Liver (tissue), 3 donors: ENCODE measurements at regions not wholly inside any gene's neighbourhood (a gene's known extent, or its start where the extent isn't known, plus 50 kb on each side); places are given as distances from the start of the nearest gene placed in this dataset.

ENCODE experiments used
- EGR1 ChIP-seq, 2 donors: IDR thresholded peaks; 2 replicates each; pipeline ENCODE4 v1.6.1; 2016 to 2018; ENCODE audit warnings: antibody characterized with exemption in 2 of 2, low read depth in 2 of 2
- GABPA ChIP-seq, 2 donors: IDR thresholded peaks in 1 of 2; conservative IDR thresholded peaks in 1 of 2; 2 replicates each; pipeline ENCODE4 v1.6.1; 2016; ENCODE audit warnings: antibody characterized with exemption in 2 of 2, mild to moderate bottlenecking in 1 of 2, moderate library complexity in 1 of 2
- HNF4A ChIP-seq, 2 donors: conservative IDR thresholded peaks; 2 replicates each; pipeline ENCODE4 v1.6.1; 2016; ENCODE audit warnings: antibody characterized with exemption in 2 of 2, mild to moderate bottlenecking in 2 of 2
- RAD21 ChIP-seq, 2 donors: IDR thresholded peaks; 2 replicates each; pipeline ENCODE4 v1.6.1; 2016; ENCODE audit warnings: antibody characterized with exemption in 2 of 2, mild to moderate bottlenecking in 2 of 2
- TAF1 ChIP-seq: conservative IDR thresholded peaks from 2 replicates; pipeline ENCODE4 v1.6.1; 2016; ENCODE audit warnings: antibody characterized with exemption, mild to moderate bottlenecking
- YY1 ChIP-seq: IDR thresholded peaks from 2 replicates; pipeline ENCODE4 v1.6.1; 2016; ENCODE audit warnings: antibody characterized with exemption, mild to moderate bottlenecking
- TF ChIP-seq, protein P1 (sequence below): fragments of 150-350 bp; IDR thresholded peaks from 2 replicates; pipeline ENCODE4 v1.5.1; 2017; ENCODE audit warnings: improper control_type of control experiment, low read depth, low read length; ENCODE audit not compliant: missing input control
- TF ChIP-seq, protein P2 (sequence below): IDR thresholded peaks from 2 replicates; pipeline ENCODE4 v1.6.1; 2016; ENCODE audit warnings: antibody characterized with exemption, mild to moderate bottlenecking
- TF ChIP-seq, protein P3 (sequence below): IDR thresholded peaks from 2 replicates; pipeline ENCODE4 v1.6.1; 2016; ENCODE audit warnings: antibody characterized with exemption
- TF ChIP-seq, protein P4 (sequence below): IDR thresholded peaks from 2 replicates; pipeline ENCODE4 v1.6.1; 2016; ENCODE audit warnings: antibody characterized with exemption
- TF ChIP-seq, protein P5 (sequence below): IDR thresholded peaks from 2 replicates; pipeline ENCODE4 v1.6.1; 2016; ENCODE audit warnings: antibody characterized with exemption
- donor health status: healthy.
- donor health status: healthy.

DNA sequence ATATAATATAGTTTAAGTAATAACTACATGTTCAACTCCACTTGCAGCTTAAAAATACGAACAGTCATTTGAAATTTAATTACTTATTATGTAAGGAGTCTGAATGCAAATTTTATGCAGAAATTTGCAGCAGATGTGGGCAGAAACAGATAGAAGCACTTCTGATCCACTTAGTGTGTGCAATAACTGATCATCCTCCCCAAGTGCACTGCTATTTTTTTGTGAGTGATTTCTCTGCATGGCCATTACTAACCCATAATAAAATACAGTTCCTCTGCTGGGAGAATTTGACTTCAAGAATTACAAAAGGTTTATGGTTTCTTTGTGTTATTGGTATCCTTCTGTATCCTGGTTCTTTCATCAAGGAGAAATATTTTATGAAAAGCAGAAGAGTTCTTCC, 611.5 kb upstream of the RGS18 start:
- TF ChIP-seq, protein P1, sequence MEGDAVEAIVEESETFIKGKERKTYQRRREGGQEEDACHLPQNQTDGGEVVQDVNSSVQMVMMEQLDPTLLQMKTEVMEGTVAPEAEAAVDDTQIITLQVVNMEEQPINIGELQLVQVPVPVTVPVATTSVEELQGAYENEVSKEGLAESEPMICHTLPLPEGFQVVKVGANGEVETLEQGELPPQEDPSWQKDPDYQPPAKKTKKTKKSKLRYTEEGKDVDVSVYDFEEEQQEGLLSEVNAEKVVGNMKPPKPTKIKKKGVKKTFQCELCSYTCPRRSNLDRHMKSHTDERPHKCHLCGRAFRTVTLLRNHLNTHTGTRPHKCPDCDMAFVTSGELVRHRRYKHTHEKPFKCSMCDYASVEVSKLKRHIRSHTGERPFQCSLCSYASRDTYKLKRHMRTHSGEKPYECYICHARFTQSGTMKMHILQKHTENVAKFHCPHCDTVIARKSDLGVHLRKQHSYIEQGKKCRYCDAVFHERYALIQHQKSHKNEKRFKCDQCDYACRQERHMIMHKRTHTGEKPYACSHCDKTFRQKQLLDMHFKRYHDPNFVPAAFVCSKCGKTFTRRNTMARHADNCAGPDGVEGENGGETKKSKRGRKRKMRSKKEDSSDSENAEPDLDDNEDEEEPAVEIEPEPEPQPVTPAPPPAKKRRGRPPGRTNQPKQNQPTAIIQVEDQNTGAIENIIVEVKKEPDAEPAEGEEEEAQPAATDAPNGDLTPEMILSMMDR: no peak
- TF ChIP-seq, protein P2, sequence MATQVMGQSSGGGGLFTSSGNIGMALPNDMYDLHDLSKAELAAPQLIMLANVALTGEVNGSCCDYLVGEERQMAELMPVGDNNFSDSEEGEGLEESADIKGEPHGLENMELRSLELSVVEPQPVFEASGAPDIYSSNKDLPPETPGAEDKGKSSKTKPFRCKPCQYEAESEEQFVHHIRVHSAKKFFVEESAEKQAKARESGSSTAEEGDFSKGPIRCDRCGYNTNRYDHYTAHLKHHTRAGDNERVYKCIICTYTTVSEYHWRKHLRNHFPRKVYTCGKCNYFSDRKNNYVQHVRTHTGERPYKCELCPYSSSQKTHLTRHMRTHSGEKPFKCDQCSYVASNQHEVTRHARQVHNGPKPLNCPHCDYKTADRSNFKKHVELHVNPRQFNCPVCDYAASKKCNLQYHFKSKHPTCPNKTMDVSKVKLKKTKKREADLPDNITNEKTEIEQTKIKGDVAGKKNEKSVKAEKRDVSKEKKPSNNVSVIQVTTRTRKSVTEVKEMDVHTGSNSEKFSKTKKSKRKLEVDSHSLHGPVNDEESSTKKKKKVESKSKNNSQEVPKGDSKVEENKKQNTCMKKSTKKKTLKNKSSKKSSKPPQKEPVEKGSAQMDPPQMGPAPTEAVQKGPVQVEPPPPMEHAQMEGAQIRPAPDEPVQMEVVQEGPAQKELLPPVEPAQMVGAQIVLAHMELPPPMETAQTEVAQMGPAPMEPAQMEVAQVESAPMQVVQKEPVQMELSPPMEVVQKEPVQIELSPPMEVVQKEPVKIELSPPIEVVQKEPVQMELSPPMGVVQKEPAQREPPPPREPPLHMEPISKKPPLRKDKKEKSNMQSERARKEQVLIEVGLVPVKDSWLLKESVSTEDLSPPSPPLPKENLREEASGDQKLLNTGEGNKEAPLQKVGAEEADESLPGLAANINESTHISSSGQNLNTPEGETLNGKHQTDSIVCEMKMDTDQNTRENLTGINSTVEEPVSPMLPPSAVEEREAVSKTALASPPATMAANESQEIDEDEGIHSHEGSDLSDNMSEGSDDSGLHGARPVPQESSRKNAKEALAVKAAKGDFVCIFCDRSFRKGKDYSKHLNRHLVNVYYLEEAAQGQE: no peak
- TF ChIP-seq, protein P3, sequence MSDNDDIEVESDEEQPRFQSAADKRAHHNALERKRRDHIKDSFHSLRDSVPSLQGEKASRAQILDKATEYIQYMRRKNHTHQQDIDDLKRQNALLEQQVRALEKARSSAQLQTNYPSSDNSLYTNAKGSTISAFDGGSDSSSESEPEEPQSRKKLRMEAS: no peak
- TF ChIP-seq GABPA (IDR thresholded peaks at IDR 0.05 in 1 of 2, conservative IDR thresholded peaks at IDR 0.05 in 1 of 2) (no peak), YY1 (no peak), RAD21 (IDR thresholded peaks at IDR 0.05) (no peak), TAF1 (no peak), HNF4A (conservative IDR thresholded peaks at IDR 0.05) (no peak), EGR1 (IDR thresholded peaks at IDR 0.05; ENCODE audit: low read depth in 2 of 2) (no peak)
- TF ChIP-seq, protein P4, sequence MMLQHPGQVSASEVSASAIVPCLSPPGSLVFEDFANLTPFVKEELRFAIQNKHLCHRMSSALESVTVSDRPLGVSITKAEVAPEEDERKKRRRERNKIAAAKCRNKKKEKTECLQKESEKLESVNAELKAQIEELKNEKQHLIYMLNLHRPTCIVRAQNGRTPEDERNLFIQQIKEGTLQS: no peak
- TF ChIP-seq, protein P5, sequence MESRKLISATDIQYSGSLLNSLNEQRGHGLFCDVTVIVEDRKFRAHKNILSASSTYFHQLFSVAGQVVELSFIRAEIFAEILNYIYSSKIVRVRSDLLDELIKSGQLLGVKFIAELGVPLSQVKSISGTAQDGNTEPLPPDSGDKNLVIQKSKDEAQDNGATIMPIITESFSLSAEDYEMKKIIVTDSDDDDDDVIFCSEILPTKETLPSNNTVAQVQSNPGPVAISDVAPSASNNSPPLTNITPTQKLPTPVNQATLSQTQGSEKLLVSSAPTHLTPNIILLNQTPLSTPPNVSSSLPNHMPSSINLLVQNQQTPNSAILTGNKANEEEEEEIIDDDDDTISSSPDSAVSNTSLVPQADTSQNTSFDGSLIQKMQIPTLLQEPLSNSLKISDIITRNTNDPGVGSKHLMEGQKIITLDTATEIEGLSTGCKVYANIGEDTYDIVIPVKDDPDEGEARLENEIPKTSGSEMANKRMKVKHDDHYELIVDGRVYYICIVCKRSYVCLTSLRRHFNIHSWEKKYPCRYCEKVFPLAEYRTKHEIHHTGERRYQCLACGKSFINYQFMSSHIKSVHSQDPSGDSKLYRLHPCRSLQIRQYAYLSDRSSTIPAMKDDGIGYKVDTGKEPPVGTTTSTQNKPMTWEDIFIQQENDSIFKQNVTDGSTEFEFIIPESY: no peak
